Caco-2 (cell line): ENCODE measurements at regions not wholly inside any gene's neighbourhood (a gene's known extent, or its start where the extent isn't known, plus 50 kb on each side); places are given as distances from the start of the nearest gene placed in this dataset.

ENCODE experiments used
- BruUV-seq: library from RNA; stranded (reverse); fragments of 400-500 nt; replicated peaks from 2 replicates; lab custom pipeline; 2021; lab: Mats Ljungman, UMichigan
- CTCF ChIA-PET: fragments of 300-600 bp; sonication (Branson Sonifier 250); formaldehyde crosslinking; loops from one replicate; lab custom pipeline; 2022; ENCODE audit warnings: antibody characterized with exemption; lab: Charles Lee
- POLR2A ChIA-PET: fragments of 300-600 bp; sonication (Branson Sonifier 250); formaldehyde crosslinking; loops from one replicate; lab custom pipeline; 2022; ENCODE audit warnings: antibody characterized with exemption; lab: Charles Lee
- DNase-seq, 2 experiments: peaks; one replicate each; pipeline versions ENCODE4 v3.0.0 to v3.0.0-alpha.2; 2020 to 2022
- H3K27me3 ChIP-seq: replicated peaks from 2 replicates; pipeline ENCODE4 v1.6.0; 2011; ENCODE audit warnings: low read length; ENCODE audit not compliant: control insufficient read depth, insufficient read depth
- H3K36me3 ChIP-seq: 2 replicates; pipeline ENCODE4 v1.5.1; 2011; ENCODE audit warnings: low read length; ENCODE audit not compliant: control insufficient read depth, insufficient read depth
- H3K4me1 ChIP-seq: fragments of 250-450 bp; sonication (Bioruptor Pico); 2 replicates; pipeline ENCODE4 v1.5.1; 2020; ENCODE audit warnings: mild to moderate bottlenecking
- H3K4me3 ChIP-seq: 2 replicates; pipeline ENCODE4 v1.5.1; 2011; ENCODE audit warnings: low read depth, mild to moderate bottlenecking, control low read depth, low read length
- H3K9me3 ChIP-seq: fragments of 250-450 bp; sonication (Bioruptor Pico); 2 replicates; pipeline ENCODE4 v1.5.1; 2020; ENCODE audit warnings: mild to moderate bottlenecking, moderate library complexity
- H3K27ac Mint-ChIP-seq: one replicate; pipeline ENCODE4 v1.8.0; 2022; ENCODE audit warnings: mixed read lengths; ENCODE audit not compliant: unreplicated experiment
- H3K27me3 Mint-ChIP-seq: one replicate; pipeline ENCODE4 v1.8.0; 2022; ENCODE audit warnings: mixed read lengths; ENCODE audit not compliant: insufficient read depth, unreplicated experiment
- H3K36me3 Mint-ChIP-seq: one replicate; pipeline ENCODE4 v1.8.0; 2022; ENCODE audit warnings: mild to moderate bottlenecking, mixed read lengths; ENCODE audit not compliant: insufficient read depth, unreplicated experiment
- H3K4me1 Mint-ChIP-seq: one replicate; pipeline ENCODE4 v1.8.0; 2022; ENCODE audit warnings: low read depth, mixed read lengths; ENCODE audit not compliant: unreplicated experiment
- H3K4me3 Mint-ChIP-seq: one replicate; pipeline ENCODE4 v1.8.0; 2022; ENCODE audit warnings: mild to moderate bottlenecking, moderate library complexity, mixed read lengths; ENCODE audit not compliant: unreplicated experiment
- H3K9me3 Mint-ChIP-seq: one replicate; pipeline ENCODE4 v1.8.0; 2022; ENCODE audit warnings: mixed read lengths; ENCODE audit not compliant: unreplicated experiment
- CTCF ChIP-seq, 2 experiments: fragments of 200-600 bp in 1 of 2; IDR thresholded peaks; 1 replicate in 1 of 2; 2 replicates in 1 of 2; pipeline versions ENCODE4 v1.5.1 to v1.8.0; 2011 to 2022; ENCODE audit warnings: antibody characterized with exemption in 1 of 2, control low read depth in 1 of 2, inconsistent platforms in 1 of 2, low read depth in 1 of 2, low read length in 1 of 2, mild to moderate bottlenecking in 1 of 2, moderate library complexity in 1 of 2; ENCODE audit not compliant: insufficient read depth in 1 of 2, severe bottlenecking in 1 of 2, unreplicated experiment in 1 of 2
- intact Hi-C: fragments of 100-400 bp; cut with micrococcal nuclease; formaldehyde crosslinking; loops from one replicate; pipeline ENCODE4 v1.10.0; 2022; ENCODE audit not compliant: unreplicated experiment

- Mint-ChIP-seq H3K36me3 (no peaks in the 10 kb centered on the region), H3K4me3 (no peak overlapping the region), H3K9me3 (no peaks in the 10 kb centered on the region), H3K4me1 (no peaks in the 10 kb centered on the region), H3K27ac (no peak overlapping the region), H3K27me3 (no peaks in the 10 kb centered on the region)
- ChIA-PET CTCF (no interaction called here), POLR2A (no interaction called here)
- Histone ChIP-seq H3K9me3 (0 out of 2 replicates have a peak, but pooled peaks cover 4% of the 10 kb centered on the region), H3K4me1 (no peaks in the 10 kb centered on the region), H3K4me3 (no peak overlapping the region), H3K36me3 (no peaks in the 10 kb centered on the region), H3K27me3 (no peaks in the 10 kb centered on the region)
- no peak for TF ChIP-seq CTCF (IDR thresholded peaks at IDR 0.05; ENCODE audit: insufficient read depth in 1 of 2, low read depth in 1 of 2, low read length in 1 of 2, severe bottlenecking in 1 of 2, unreplicated experiment in 1 of 2)
- intact Hi-C loops, result no loop called here
- DNase-seq, result no peak
- BruUV-seq, result no TSS peak
Observed at GRCh38 chr5:35282810-35283209, 52.5 kb upstream of the PRLR start.

DNA sequence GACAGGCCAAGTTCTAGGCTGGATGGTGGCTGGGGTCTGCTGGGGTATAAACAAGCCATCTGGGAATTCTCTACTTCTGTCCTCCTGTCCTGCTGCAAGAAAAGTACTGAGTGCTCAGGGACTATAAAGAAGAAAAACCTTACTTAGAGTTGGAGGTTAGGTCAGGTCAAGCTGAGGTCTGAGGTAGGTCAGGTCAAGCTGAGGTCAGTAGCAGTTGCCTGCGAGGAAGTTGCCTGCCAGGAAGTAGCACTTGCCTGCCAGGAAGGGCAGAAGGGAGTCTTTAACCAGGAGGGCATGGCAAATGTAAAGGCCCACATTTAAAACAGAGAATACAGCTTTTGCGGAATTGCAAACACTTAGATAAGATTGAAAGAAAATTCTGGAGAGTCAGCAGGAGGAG, 51.3 kb upstream of the PRLR start:
- no peaks in the 10 kb centered on the region for H3K4me1 Mint-ChIP-seq
- Histone ChIP-seq H3K4me1 (no peaks in the 10 kb centered on the region), H3K4me3 (no peak overlapping the region), H3K27me3 (no peaks in the 10 kb centered on the region), H3K9me3 (0 out of 2 replicates have a peak, but pooled peaks cover 4% of the 10 kb centered on the region), H3K36me3 (no peaks in the 10 kb centered on the region)
- ChIA-PET CTCF (no interaction called here), POLR2A (no interaction called here)
- no peaks in the 10 kb centered on the region for H3K9me3 Mint-ChIP-seq
- H3K4me3 Mint-ChIP-seq, result no peak overlapping the region
- no peak for TF ChIP-seq CTCF (IDR thresholded peaks at IDR 0.05; ENCODE audit: insufficient read depth in 1 of 2, low read depth in 1 of 2, low read length in 1 of 2, severe bottlenecking in 1 of 2, unreplicated experiment in 1 of 2)
- H3K27me3 Mint-ChIP-seq, result no peaks in the 10 kb centered on the region
- intact Hi-C loops, result no loop called here
- no peak overlapping the region for H3K27ac Mint-ChIP-seq
- no peaks in the 10 kb centered on the region for H3K36me3 Mint-ChIP-seq
- BruUV-seq, result no TSS peak
- no peak for DNase-seq
